H1 (cell line): ENCODE measurements at regions not wholly inside any gene's neighbourhood (a gene's known extent, or its start where the extent isn't known, plus 50 kb on each side); places are given as distances from the start of the nearest gene placed in this dataset.

Source experiments
- CTCF ChIA-PET: fragments of 300-600 bp; sonication (Branson Sonifier 250); formaldehyde crosslinking; loops from one replicate; lab custom pipeline; 2021; ENCODE audit not compliant: partially characterized antibody; lab: Charles Lee
- POLR2A ChIA-PET: fragments of 300-600 bp; sonication (Branson Sonifier 250); formaldehyde crosslinking; loops from one replicate; lab custom pipeline; 2021; ENCODE audit warnings: inconsistent platforms; ENCODE audit not compliant: partially characterized antibody; lab: Charles Lee
- DNase-seq, 2 experiments: peaks; one replicate each; pipeline versions ENCODE4 v3.0.0 to v3.0.0-alpha.2; 2010 to 2022; ENCODE audit warnings: low spot score in 2 of 2, low read depth in 1 of 2, mixed read lengths in 1 of 2
- FAIRE-seq: peaks from 2 replicates; lab custom pipeline; 2011; peaks lifted over from hg19 to GRCh38; lab: Jason Lieb, UNC
- H2AFZ ChIP-seq: 2 replicates; pipeline ENCODE4 v1.8.1; 2012; ENCODE audit warnings: low read length, inconsistent platforms
- H2AK5ac ChIP-seq: 2 replicates; pipeline ENCODE4 v1.6.1; 2013; ENCODE audit warnings: low read depth, low read length
- H2BK120ac ChIP-seq: replicated peaks from 2 replicates; pipeline ENCODE3; 2013; ENCODE audit warnings: low read depth, low read length, inconsistent platforms
- H2BK12ac ChIP-seq: 2 replicates; pipeline ENCODE4 v1.6.1; 2013; ENCODE audit warnings: low read depth, low read length
- H2BK15ac ChIP-seq: 2 replicates; pipeline ENCODE4 v1.6.1; 2013; ENCODE audit warnings: low read length
- H2BK20ac ChIP-seq: 2 replicates; pipeline ENCODE4 v1.6.1; 2013; ENCODE audit warnings: low read length
- H2BK5ac ChIP-seq: 2 replicates; pipeline ENCODE4 v1.6.1; 2013; ENCODE audit warnings: low read depth, low read length
- H3K14ac ChIP-seq: 2 replicates; pipeline ENCODE4 v1.6.1; 2013; ENCODE audit warnings: inconsistent platforms; ENCODE audit not compliant: insufficient read length
- H3K18ac ChIP-seq: 2 replicates; pipeline ENCODE4 v1.6.1; 2013; ENCODE audit warnings: low read length; ENCODE audit errors: extremely low read depth
- H3K23ac ChIP-seq: 2 replicates; pipeline ENCODE4 v1.6.1; 2013; ENCODE audit warnings: inconsistent platforms; ENCODE audit not compliant: insufficient read length
- H3K23me2 ChIP-seq: 2 replicates; pipeline ENCODE4 v1.6.1; 2013; ENCODE audit warnings: low read depth, low read length
- H3K27ac ChIP-seq: 2 replicates; pipeline ENCODE4 v1.6.1; 2011; ENCODE audit warnings: low read depth, low read length, inconsistent platforms
- H3K27me3 ChIP-seq, 4 experiments: replicated peaks in 1 of 4; 1 replicate in 1 of 4; 2 replicates in 3 of 4; pipeline versions ENCODE4 v1.6.1 to v1.8.1; 2011 to 2013; ENCODE audit warnings: low read length in 3 of 4, mild to moderate bottlenecking in 3 of 4, inconsistent platforms in 2 of 4, mixed read lengths in 2 of 4, moderate library complexity in 1 of 4; ENCODE audit not compliant: control insufficient read depth in 3 of 4, insufficient read depth in 3 of 4; ENCODE audit errors: extremely low read depth in 1 of 4
- H3K36me3 ChIP-seq, 4 experiments: 2 replicates each; pipeline versions ENCODE4 v1.6.1 to v1.8.1; 2011 to 2013; ENCODE audit warnings: mild to moderate bottlenecking in 4 of 4, low read length in 3 of 4, moderate library complexity in 2 of 4, control low read depth in 1 of 4, inconsistent platforms in 1 of 4; ENCODE audit not compliant: insufficient read depth in 4 of 4, control insufficient read depth in 2 of 4
- H3K4ac ChIP-seq: replicated peaks from 2 replicates; pipeline ENCODE3; 2013; ENCODE audit warnings: low read length, low read depth, mixed read lengths, inconsistent platforms; ENCODE audit not compliant: insufficient read length
- H3K4me1 ChIP-seq, 4 experiments: replicated peaks in 1 of 4; 1 replicate in 1 of 4; 2 replicates in 3 of 4; pipeline versions ENCODE4 v1.6.1 to v1.8.1; 2011 to 2013; ENCODE audit warnings: low read length in 3 of 4, inconsistent platforms in 2 of 4, mixed read lengths in 1 of 4; ENCODE audit not compliant: insufficient read depth in 4 of 4, control insufficient read depth in 3 of 4
- H3K4me2 ChIP-seq, 2 experiments: 2 replicates each; pipeline versions ENCODE4 v1.6.1 to v1.8.1; 2011 to 2013; ENCODE audit warnings: low read depth in 2 of 2, low read length in 2 of 2, control low read depth in 1 of 2, inconsistent platforms in 1 of 2, mild to moderate bottlenecking in 1 of 2; ENCODE audit not compliant: insufficient read depth in 1 of 2
- H3K4me3 ChIP-seq, 4 experiments: fragments of 200-600, 300-600 bp in 1 of 4; sonication (generic), shearing (Covaris generic), sonication (Bioruptor Twin) in 1 of 4; 2 replicates each; pipeline versions ENCODE4 v1.5.1 to v1.8.1; 2011 to 2016; ENCODE audit warnings: low read length in 4 of 4, low read depth in 3 of 4, control low read depth in 2 of 4, inconsistent platforms in 2 of 4, mild to moderate bottlenecking in 2 of 4, mixed read lengths in 1 of 4, moderate library complexity in 1 of 4; ENCODE audit not compliant: insufficient read depth in 2 of 4; ENCODE audit errors: extremely low read depth in 1 of 4
- H3K56ac ChIP-seq: replicated peaks from 2 replicates; pipeline ENCODE3; 2013; ENCODE audit warnings: low read depth, mild to moderate bottlenecking, mixed read lengths, low read length, inconsistent platforms; ENCODE audit not compliant: insufficient read length
- H3K79me1 ChIP-seq: 2 replicates; pipeline ENCODE4 v1.6.1; 2013; ENCODE audit warnings: low read depth, low read length, control low read depth
- H3K79me2 ChIP-seq, 2 experiments: 2 replicates each; pipeline versions ENCODE4 v1.6.1 to v1.8.1; 2012 to 2013; ENCODE audit warnings: low read length in 2 of 2, mild to moderate bottlenecking in 2 of 2, inconsistent platforms in 1 of 2; ENCODE audit not compliant: insufficient read depth in 2 of 2, control insufficient read depth in 1 of 2
- H3K9ac ChIP-seq, 4 experiments: replicated peaks in 1 of 4; 1 replicate in 1 of 4; 2 replicates in 3 of 4; pipeline versions ENCODE4 v1.6.1 to v1.8.1; 2011 to 2013; ENCODE audit warnings: low read depth in 3 of 4, low read length in 3 of 4, control low read depth in 2 of 4, mild to moderate bottlenecking in 2 of 4, moderate library complexity in 2 of 4, inconsistent platforms in 1 of 4; ENCODE audit errors: extremely low read depth in 1 of 4
- H3K9me3 ChIP-seq, 2 experiments: 2 replicates each; pipeline versions ENCODE4 v1.6.1 to v1.8.1; 2012 to 2013; ENCODE audit warnings: mild to moderate bottlenecking in 2 of 2, moderate library complexity in 2 of 2, control low read depth in 1 of 2, inconsistent platforms in 1 of 2, low read depth in 1 of 2, low read length in 1 of 2, mixed read lengths in 1 of 2; ENCODE audit not compliant: insufficient read depth in 2 of 2
- H4K20me1 ChIP-seq, 2 experiments: replicated peaks in 1 of 2; 2 replicates each; pipeline versions ENCODE3 to v1.8.1; 2011 to 2013; ENCODE audit warnings: inconsistent platforms in 2 of 2, low read length in 2 of 2, mild to moderate bottlenecking in 1 of 2; ENCODE audit not compliant: insufficient read depth in 2 of 2, control insufficient read depth in 1 of 2
- H4K5ac ChIP-seq: 2 replicates; pipeline ENCODE4 v1.6.1; 2013; ENCODE audit warnings: low read length, low read depth, mixed read lengths, inconsistent platforms; ENCODE audit not compliant: insufficient read length
- H4K8ac ChIP-seq: 2 replicates; pipeline ENCODE4 v1.8.0; 2013; ENCODE audit warnings: mild to moderate bottlenecking, moderate library complexity, low read length, inconsistent platforms; ENCODE audit not compliant: insufficient read depth; ENCODE audit errors: extremely low read depth
- H4K91ac ChIP-seq: replicated peaks from 2 replicates; pipeline ENCODE3; 2013; ENCODE audit warnings: low read length, mixed read lengths, inconsistent platforms; ENCODE audit not compliant: insufficient read length
- CBX5 ChIP-seq: fragments of 300-800, 300-1000 bp; sonication (generic); IDR thresholded peaks from 2 replicates; pipeline ENCODE4 v1.7.1; 2016; ENCODE audit warnings: antibody characterized with exemption, low read length, low read depth
- HDAC6 ChIP-seq: IDR thresholded peaks from one replicate; pipeline ENCODE4 v1.7.1; 2012; ENCODE audit warnings: low read depth, mild to moderate bottlenecking, inconsistent platforms, low read length, moderate library complexity
- RBBP5 ChIP-seq: IDR thresholded peaks from 2 replicates; pipeline ENCODE4 v1.7.1; 2012; ENCODE audit warnings: low read depth, mild to moderate bottlenecking, inconsistent platforms, low read length, moderate library complexity, borderline replicate concordance
- RXRA ChIP-seq: IDR thresholded peaks from 2 replicates; pipeline ENCODE4 v1.6.1; 2011; ENCODE audit warnings: low read depth, mild to moderate bottlenecking, low read length, moderate library complexity; ENCODE audit not compliant: insufficient read depth
- SAP30 ChIP-seq: fragments of 300-600 bp; sonication (generic); IDR thresholded peaks from 2 replicates; pipeline ENCODE4 v1.7.1; 2012; ENCODE audit warnings: low read length, moderate library complexity, mild to moderate bottlenecking, inconsistent platforms; ENCODE audit not compliant: insufficient read depth, insufficient replicate concordance
- SIRT6 ChIP-seq: IDR thresholded peaks from one replicate; pipeline ENCODE4 v1.7.1; 2012; ENCODE audit warnings: low read length, inconsistent platforms
- SP2 ChIP-seq: IDR thresholded peaks from 2 replicates; pipeline ENCODE4 v1.6.1; 2012; ENCODE audit warnings: mild to moderate bottlenecking, low read length, inconsistent platforms
- SUZ12 ChIP-seq: fragments of 200-600 bp; sonication (generic); IDR thresholded peaks from 2 replicates; pipeline ENCODE4 v1.6.1; 2012; ENCODE audit warnings: mild to moderate bottlenecking, inconsistent platforms, low read length, moderate library complexity, mixed read lengths
- TAF1 ChIP-seq: IDR thresholded peaks from 2 replicates; pipeline ENCODE4 v1.6.1; 2011; ENCODE audit warnings: mild to moderate bottlenecking, low read depth, low read length
- TEAD4 ChIP-seq: IDR thresholded peaks from 2 replicates; pipeline ENCODE4 v1.6.1; 2012; ENCODE audit warnings: low read depth, low read length, inconsistent platforms, mixed read lengths
- ZNF274 ChIP-seq: IDR thresholded peaks from 2 replicates; pipeline ENCODE4 v1.7.0; 2012; ENCODE audit warnings: low read length, borderline replicate concordance; ENCODE audit errors: extremely low read depth
- TF ChIP-seq, protein P1 (sequence below), 3 experiments: IDR thresholded peaks; 1 replicate in 2 of 3; 2 replicates in 1 of 3; pipeline versions ENCODE4 v1.5.1 to v1.6.1; 2011; ENCODE audit warnings: low read length in 3 of 3, mild to moderate bottlenecking in 3 of 3, inconsistent platforms in 2 of 3, low read depth in 1 of 3, moderate library complexity in 1 of 3; ENCODE audit not compliant: insufficient read depth in 1 of 3; ENCODE audit errors: control extremely low read depth in 1 of 3
- TF ChIP-seq, protein P2 (sequence below): IDR thresholded peaks from 2 replicates; pipeline ENCODE4 v1.6.1; 2011; ENCODE audit warnings: low read length, improper control_type of control experiment

DNA sequence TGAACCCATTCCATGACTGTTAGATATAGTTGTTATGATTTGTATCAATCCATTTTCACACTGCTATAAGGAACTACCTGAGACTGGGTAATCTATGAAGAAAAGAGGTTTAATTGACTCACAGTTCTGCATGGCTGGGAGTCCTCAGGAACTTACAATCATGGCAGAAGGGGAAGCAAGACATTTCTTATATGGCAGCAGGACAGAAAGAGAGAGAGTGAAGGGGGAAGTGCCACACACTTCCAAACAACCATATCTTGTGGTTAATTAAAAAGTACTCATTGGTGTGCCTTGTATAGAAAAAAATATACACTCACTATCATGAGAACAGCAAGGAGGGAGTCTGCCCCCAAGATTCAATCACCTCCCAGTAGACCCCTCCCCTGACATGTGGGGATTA, 137.6 kb upstream of the NBPF11 start:
- POLR2A ChIA-PET, result no interaction called here
- H3K4me2 ChIP-seq, result no peak overlapping the region
- H3K27ac ChIP-seq, result no peak overlapping the region
- H3K4me1 ChIP-seq, result no peaks in the 10 kb centered on the region
- no peak overlapping the region for H3K23ac ChIP-seq
- H3K4ac ChIP-seq, result no peak overlapping the region
- FAIRE-seq (no peak), DNase-seq (no peak)
- H2BK5ac ChIP-seq, result no peak overlapping the region
- no peaks in the 10 kb centered on the region for H3K27me3 ChIP-seq
- H2BK12ac ChIP-seq, result no peak overlapping the region
- H4K91ac ChIP-seq, result no peak overlapping the region
- no peak overlapping the region for H3K4me3 ChIP-seq
- no peak overlapping the region for H3K56ac ChIP-seq
- H3K18ac ChIP-seq, result no peak overlapping the region
- H2BK120ac ChIP-seq, result no peak overlapping the region
- no peaks in the 10 kb centered on the region for H4K20me1 ChIP-seq
- no peak overlapping the region for H2BK15ac ChIP-seq
- H3K14ac ChIP-seq, result no peak overlapping the region
- H3K36me3 ChIP-seq, result no peaks in the 10 kb centered on the region
- H3K79me2 ChIP-seq, result no peaks in the 10 kb centered on the region
- no peak overlapping the region for H2AFZ ChIP-seq
- H2BK20ac ChIP-seq, result no peak overlapping the region
- no peak overlapping the region for H4K8ac ChIP-seq
- no peak overlapping the region for H3K9ac ChIP-seq
- H4K5ac ChIP-seq, result no peak overlapping the region
- no peak overlapping the region for H2AK5ac ChIP-seq
- no peaks in the 10 kb centered on the region for H3K79me1 ChIP-seq
- no peaks in the 10 kb centered on the region for H3K23me2 ChIP-seq
- CTCF ChIA-PET, result no interaction called here
- no peaks in the 10 kb centered on the region for H3K9me3 ChIP-seq
- TF ChIP-seq SP2, result no peak
- TF ChIP-seq TEAD4, result no peak
- no peak for TF ChIP-seq ZNF274
- TF ChIP-seq SAP30, result no peak
- no peak for TF ChIP-seq SIRT6
- no peak for TF ChIP-seq SUZ12
- TF ChIP-seq CBX5, result no peak
- no peak for TF ChIP-seq RBBP5
- TF ChIP-seq TAF1, result no peak
- TF ChIP-seq, protein P1, sequence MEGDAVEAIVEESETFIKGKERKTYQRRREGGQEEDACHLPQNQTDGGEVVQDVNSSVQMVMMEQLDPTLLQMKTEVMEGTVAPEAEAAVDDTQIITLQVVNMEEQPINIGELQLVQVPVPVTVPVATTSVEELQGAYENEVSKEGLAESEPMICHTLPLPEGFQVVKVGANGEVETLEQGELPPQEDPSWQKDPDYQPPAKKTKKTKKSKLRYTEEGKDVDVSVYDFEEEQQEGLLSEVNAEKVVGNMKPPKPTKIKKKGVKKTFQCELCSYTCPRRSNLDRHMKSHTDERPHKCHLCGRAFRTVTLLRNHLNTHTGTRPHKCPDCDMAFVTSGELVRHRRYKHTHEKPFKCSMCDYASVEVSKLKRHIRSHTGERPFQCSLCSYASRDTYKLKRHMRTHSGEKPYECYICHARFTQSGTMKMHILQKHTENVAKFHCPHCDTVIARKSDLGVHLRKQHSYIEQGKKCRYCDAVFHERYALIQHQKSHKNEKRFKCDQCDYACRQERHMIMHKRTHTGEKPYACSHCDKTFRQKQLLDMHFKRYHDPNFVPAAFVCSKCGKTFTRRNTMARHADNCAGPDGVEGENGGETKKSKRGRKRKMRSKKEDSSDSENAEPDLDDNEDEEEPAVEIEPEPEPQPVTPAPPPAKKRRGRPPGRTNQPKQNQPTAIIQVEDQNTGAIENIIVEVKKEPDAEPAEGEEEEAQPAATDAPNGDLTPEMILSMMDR (IDR thresholded peaks at IDR 0.05; ENCODE audit: control extremely low read depth in 1 of 3, insufficient read depth in 1 of 3, low read depth in 1 of 3, low read length in 3 of 3), result no peak
- no peak for TF ChIP-seq HDAC6
- TF ChIP-seq, protein P2, sequence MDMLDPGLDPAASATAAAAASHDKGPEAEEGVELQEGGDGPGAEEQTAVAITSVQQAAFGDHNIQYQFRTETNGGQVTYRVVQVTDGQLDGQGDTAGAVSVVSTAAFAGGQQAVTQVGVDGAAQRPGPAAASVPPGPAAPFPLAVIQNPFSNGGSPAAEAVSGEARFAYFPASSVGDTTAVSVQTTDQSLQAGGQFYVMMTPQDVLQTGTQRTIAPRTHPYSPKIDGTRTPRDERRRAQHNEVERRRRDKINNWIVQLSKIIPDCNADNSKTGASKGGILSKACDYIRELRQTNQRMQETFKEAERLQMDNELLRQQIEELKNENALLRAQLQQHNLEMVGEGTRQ, result no peak
- no peak for TF ChIP-seq RXRA
